BLaER1 (cell line): ENCODE measurements at regions not wholly inside any gene's neighbourhood (a gene's known extent, or its start where the extent isn't known, plus 50 kb on each side); places are given as distances from the start of the nearest gene placed in this dataset.

Source experiments
- H3K27ac ChIP-seq: shearing (Covaris generic); formaldehyde crosslinking; 2 replicates; pipeline ENCODE4 v1.8.1; 2022
- H3K27me3 ChIP-seq: shearing (Covaris generic); formaldehyde crosslinking; 2 replicates; pipeline ENCODE4 v1.8.1; 2022
- H3K36me3 ChIP-seq: shearing (Covaris generic); formaldehyde crosslinking; 2 replicates; pipeline ENCODE4 v1.8.1; 2022
- H3K4me1 ChIP-seq: shearing (Covaris generic); formaldehyde crosslinking; 2 replicates; pipeline ENCODE4 v1.8.1; 2022
- H3K4me2 ChIP-seq: shearing (Covaris generic); formaldehyde crosslinking; 2 replicates; pipeline ENCODE4 v1.8.1; 2022
- H3K4me3 ChIP-seq: shearing (Covaris generic); formaldehyde crosslinking; 2 replicates; pipeline ENCODE4 v1.8.1; 2022
- H3K9ac ChIP-seq: shearing (Covaris generic); formaldehyde crosslinking; 2 replicates; pipeline ENCODE4 v1.8.1; 2022
- H3K9me3 ChIP-seq: shearing (Covaris generic); formaldehyde crosslinking; 2 replicates; pipeline ENCODE4 v1.8.1; 2022
- H4K20me1 ChIP-seq: shearing (Covaris generic); formaldehyde crosslinking; 2 replicates; pipeline ENCODE4 v1.8.1; 2022
- Cebpa-rat ChIP-seq: shearing (Covaris generic); IDR thresholded peaks from 2 replicates; pipeline ENCODE4 v1.8.1; 2022

DNA sequence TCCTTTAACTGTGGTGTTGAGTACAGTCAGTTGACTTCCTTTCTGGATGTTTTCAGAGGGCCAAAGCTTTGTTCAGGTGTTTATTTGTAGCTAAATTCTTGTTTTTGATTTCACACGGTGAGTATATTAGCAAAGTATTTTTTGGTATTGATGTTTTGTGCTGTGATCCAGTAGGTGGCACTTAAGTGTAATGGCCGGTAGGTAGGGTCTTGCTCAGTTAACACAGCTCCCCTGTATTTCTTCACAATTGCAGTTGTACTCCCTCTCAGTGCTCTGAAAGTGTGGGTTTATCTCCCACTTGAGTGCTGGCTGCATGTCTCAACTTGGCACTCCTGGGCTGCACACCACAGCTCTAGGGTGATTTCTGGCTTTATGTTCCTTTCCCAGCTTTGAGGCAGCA lies 339.5 kb downstream of the AEBP2 start:
- no peak for TF ChIP-seq Cebpa-rat
- H3K9ac ChIP-seq: no peak overlapping the region
- H3K4me3 ChIP-seq: no peak overlapping the region
- no peaks in the 10 kb centered on the region for H3K4me1 ChIP-seq
- no peaks in the 10 kb centered on the region for H4K20me1 ChIP-seq
- no peak overlapping the region for H3K4me2 ChIP-seq
- H3K27ac ChIP-seq: no peak overlapping the region
- H3K36me3 ChIP-seq: no peaks in the 10 kb centered on the region
- H3K27me3 ChIP-seq: no peaks in the 10 kb centered on the region
- H3K9me3 ChIP-seq: no peaks in the 10 kb centered on the region

- TF ChIP-seq Cebpa-rat: no peak
- Histone ChIP-seq H3K9ac (no peak overlapping the region), H3K4me2 (no peak overlapping the region), H4K20me1 (no peaks in the 10 kb centered on the region), H3K9me3 (no peaks in the 10 kb centered on the region), H3K27ac (no peak overlapping the region), H3K4me1 (no peaks in the 10 kb centered on the region), H3K36me3 (no peaks in the 10 kb centered on the region), H3K4me3 (no peak overlapping the region), H3K27me3 (no peaks in the 10 kb centered on the region)
Observed at GRCh38 chr12:19779395-19780056, 340.2 kb downstream of the AEBP2 start.

GRCh38 chr12:19780460-19780859 lies 341.2 kb downstream of the AEBP2 start:
- Histone ChIP-seq H3K4me3 (no peak overlapping the region), H4K20me1 (no peaks in the 10 kb centered on the region), H3K36me3 (no peaks in the 10 kb centered on the region), H3K4me2 (no peak overlapping the region), H3K9ac (no peak overlapping the region), H3K9me3 (no peaks in the 10 kb centered on the region), H3K27ac (no peak overlapping the region), H3K4me1 (no peaks in the 10 kb centered on the region), H3K27me3 (no peaks in the 10 kb centered on the region)
- TF ChIP-seq Cebpa-rat: no peak

GRCh38 chr12:19783547-19784444 lies 344.5 kb downstream of the AEBP2 start:
- H3K9ac ChIP-seq: no peak overlapping the region
- no peak overlapping the region for H3K4me3 ChIP-seq
- no peaks in the 10 kb centered on the region for H3K36me3 ChIP-seq
- no peaks in the 10 kb centered on the region for H3K9me3 ChIP-seq
- H3K4me2 ChIP-seq: no peak overlapping the region
- no peaks in the 10 kb centered on the region for H3K27me3 ChIP-seq
- H3K4me1 ChIP-seq: no peaks in the 10 kb centered on the region
- no peaks in the 10 kb centered on the region for H4K20me1 ChIP-seq
- H3K27ac ChIP-seq: no peak overlapping the region
- TF ChIP-seq Cebpa-rat: no peak

GRCh38 chr12:19792028-19792427 lies 352.7 kb downstream of the AEBP2 start:
- Histone ChIP-seq H3K27ac (no peak overlapping the region), H3K36me3 (no peaks in the 10 kb centered on the region), H3K27me3 (no peaks in the 10 kb centered on the region), H3K9ac (no peak overlapping the region), H3K9me3 (no peaks in the 10 kb centered on the region), H4K20me1 (no peaks in the 10 kb centered on the region), H3K4me2 (peak overlapping the region; percentile 26; the same call in 1 of the 2 replicates), H3K4me3 (no peak overlapping the region), H3K4me1 (peaks cover 6% of the 10 kb centered on the region; the same call in 1 of the 2 replicates)
- no peak for TF ChIP-seq Cebpa-rat

GRCh38 chr12:19794116-19794515 lies 354.8 kb downstream of the AEBP2 start:
- no peaks in the 10 kb centered on the region for H3K27me3 ChIP-seq
- peaks cover 6% of the 10 kb centered on the region; the same call in 1 of the 2 replicates for H3K4me1 ChIP-seq
- H3K9me3 ChIP-seq: no peaks in the 10 kb centered on the region
- no peaks in the 10 kb centered on the region for H4K20me1 ChIP-seq
- H3K9ac ChIP-seq: no peak overlapping the region
- H3K27ac ChIP-seq: no peak overlapping the region
- no peaks in the 10 kb centered on the region for H3K36me3 ChIP-seq
- no peak overlapping the region for H3K4me3 ChIP-seq
- no peak for TF ChIP-seq Cebpa-rat
- H3K4me2 ChIP-seq: no peak overlapping the region

DNA sequence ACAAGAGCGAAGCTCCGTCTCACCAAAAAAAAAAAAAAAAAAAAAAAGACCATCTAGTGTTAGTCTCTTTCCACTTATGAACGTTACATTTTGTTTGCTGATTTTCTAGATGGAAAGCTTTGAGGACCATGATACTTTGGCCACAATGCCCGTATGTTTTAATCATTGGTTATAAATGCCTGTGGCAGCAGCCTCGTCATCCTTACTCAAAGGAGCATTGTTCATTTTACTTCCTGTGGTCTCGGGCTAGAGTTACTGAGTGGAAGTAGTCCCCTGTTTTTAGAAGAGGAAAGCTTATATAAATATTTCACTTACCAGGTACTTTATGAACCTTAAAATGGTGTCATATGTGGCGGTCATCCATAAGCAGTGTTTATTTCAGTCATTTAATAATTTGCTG lies 359.9 kb downstream of the AEBP2 start:
- Histone ChIP-seq H3K9ac (no peak overlapping the region), H3K27ac (no peak overlapping the region), H3K4me1 (no peaks in the 10 kb centered on the region), H3K4me2 (no peak overlapping the region), H3K9me3 (no peaks in the 10 kb centered on the region), H3K4me3 (no peak overlapping the region), H4K20me1 (no peaks in the 10 kb centered on the region), H3K36me3 (no peaks in the 10 kb centered on the region), H3K27me3 (no peaks in the 10 kb centered on the region)
- no peak for TF ChIP-seq Cebpa-rat

DNA sequence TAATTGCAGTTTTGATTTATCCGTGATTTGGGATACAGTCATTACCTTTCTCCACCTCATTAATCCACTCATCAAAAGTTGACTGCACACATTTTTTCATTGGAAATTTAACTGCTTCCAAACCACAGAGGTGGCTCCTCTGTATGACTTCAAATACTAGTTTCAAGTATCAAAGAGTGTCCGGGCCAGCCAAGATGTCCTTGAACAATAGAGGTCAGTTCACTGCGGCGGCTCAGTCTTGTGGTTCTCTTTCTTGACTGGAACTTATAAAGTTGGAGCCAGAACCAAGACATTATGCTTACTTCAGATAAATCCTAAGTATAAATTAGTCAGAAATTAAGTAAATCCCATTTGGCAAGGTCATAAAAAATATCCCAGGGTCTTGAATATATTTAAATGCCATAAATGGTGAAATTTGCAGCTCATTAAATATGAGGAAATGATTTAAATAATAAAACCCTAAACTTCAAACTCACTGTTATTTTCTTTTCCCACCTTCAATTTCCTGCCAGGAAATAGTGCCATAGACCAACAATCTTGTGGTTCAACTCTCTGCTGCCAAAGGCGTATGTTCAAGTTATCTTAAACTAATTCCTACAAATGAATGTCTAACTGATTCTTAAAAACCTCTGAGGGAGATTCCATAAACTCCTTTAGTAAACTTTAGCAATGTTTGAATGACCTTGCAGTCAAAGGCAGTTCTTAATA lies 360.8 kb downstream of the AEBP2 start:
- no peaks in the 10 kb centered on the region for H3K9me3 ChIP-seq
- H3K4me2 ChIP-seq: no peak overlapping the region
- no peak for TF ChIP-seq Cebpa-rat
- no peaks in the 10 kb centered on the region for H3K4me1 ChIP-seq
- H4K20me1 ChIP-seq: no peaks in the 10 kb centered on the region
- H3K27ac ChIP-seq: no peak overlapping the region
- no peak overlapping the region for H3K4me3 ChIP-seq
- H3K27me3 ChIP-seq: no peaks in the 10 kb centered on the region
- no peaks in the 10 kb centered on the region for H3K36me3 ChIP-seq
- H3K9ac ChIP-seq: no peak overlapping the region

DNA sequence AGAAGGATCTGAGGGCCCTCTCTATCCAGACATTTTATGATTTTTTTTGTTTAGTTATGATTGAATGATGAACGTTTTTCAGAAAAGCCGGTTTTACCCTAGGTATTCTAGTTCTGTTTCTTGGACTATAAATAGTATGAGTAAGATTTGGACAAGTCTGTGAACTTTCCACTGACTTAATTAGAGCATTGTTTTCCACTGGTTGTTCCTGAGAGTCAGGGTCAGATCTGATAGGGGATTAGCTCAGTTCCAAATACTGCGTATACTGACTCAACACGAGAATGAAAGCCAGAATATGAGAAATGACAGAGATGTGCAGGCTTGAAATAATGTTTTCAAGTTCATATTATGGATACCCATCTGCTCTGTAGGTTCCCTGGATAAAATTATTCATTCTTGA lies 361.6 kb downstream of the AEBP2 start:
- no peak overlapping the region for H3K4me3 ChIP-seq
- no peaks in the 10 kb centered on the region for H3K36me3 ChIP-seq
- H3K4me1 ChIP-seq: no peaks in the 10 kb centered on the region
- no peaks in the 10 kb centered on the region for H3K27me3 ChIP-seq
- no peak overlapping the region for H3K4me2 ChIP-seq
- no peaks in the 10 kb centered on the region for H4K20me1 ChIP-seq
- no peak overlapping the region for H3K9ac ChIP-seq
- no peaks in the 10 kb centered on the region for H3K9me3 ChIP-seq
- H3K27ac ChIP-seq: no peak overlapping the region
- no peak for TF ChIP-seq Cebpa-rat

GRCh38 chr12:19801941-19802340 lies 362.6 kb downstream of the AEBP2 start:
- Histone ChIP-seq H3K27ac (no peak overlapping the region), H3K9me3 (no peaks in the 10 kb centered on the region), H3K4me3 (no peak overlapping the region), H4K20me1 (no peaks in the 10 kb centered on the region), H3K36me3 (no peaks in the 10 kb centered on the region), H3K4me2 (no peak overlapping the region), H3K27me3 (no peaks in the 10 kb centered on the region), H3K4me1 (no peaks in the 10 kb centered on the region), H3K9ac (no peak overlapping the region)
- no peak for TF ChIP-seq Cebpa-rat
